ENCODE measurements at regions not wholly inside any gene's neighbourhood (a gene's known extent, or its start where the extent isn't known, plus 50 kb on each side); places are given as distances from the start of the nearest gene placed in this dataset.

DNA sequence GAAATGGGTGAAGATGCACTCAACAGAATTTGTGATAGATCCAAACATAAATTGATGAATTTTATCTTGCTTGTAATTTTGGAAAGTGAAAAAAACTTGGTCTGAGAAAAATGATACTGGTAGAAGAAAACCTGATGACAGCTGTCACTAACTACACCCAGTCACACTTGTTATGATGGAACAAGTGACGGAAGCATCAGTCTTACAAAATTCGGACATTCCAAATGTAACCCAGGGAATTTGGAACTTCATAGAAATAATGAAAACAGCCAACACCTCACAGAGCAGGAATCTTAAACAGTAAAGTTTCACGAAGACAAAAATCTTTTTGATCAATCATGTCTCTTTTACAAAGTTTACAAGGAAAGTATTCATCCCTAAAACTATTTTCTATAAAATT is 123.9 kb downstream of the RIN2 start:
- H3K9me3 ChIP-seq (ENCODE audit: control insufficient read depth, insufficient read depth, low read depth, low read length) = no peaks in the 10 kb centered on the region
- ChIA-PET CTCF (no interaction called here), POLR2A (no interaction called here)
- H3K27ac ChIP-seq (ENCODE audit: extremely low read depth, low read depth, low read length) = no peak overlapping the region
- H3K4me3 ChIP-seq (ENCODE audit: low read depth, low read length) = no peak overlapping the region
- TF ChIP-seq, protein P1, sequence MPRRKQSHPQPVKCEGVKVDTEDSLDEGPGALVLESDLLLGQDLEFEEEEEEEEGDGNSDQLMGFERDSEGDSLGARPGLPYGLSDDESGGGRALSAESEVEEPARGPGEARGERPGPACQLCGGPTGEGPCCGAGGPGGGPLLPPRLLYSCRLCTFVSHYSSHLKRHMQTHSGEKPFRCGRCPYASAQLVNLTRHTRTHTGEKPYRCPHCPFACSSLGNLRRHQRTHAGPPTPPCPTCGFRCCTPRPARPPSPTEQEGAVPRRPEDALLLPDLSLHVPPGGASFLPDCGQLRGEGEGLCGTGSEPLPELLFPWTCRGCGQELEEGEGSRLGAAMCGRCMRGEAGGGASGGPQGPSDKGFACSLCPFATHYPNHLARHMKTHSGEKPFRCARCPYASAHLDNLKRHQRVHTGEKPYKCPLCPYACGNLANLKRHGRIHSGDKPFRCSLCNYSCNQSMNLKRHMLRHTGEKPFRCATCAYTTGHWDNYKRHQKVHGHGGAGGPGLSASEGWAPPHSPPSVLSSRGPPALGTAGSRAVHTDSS (tag by site-specific recombination; IDR thresholded peaks at IDR 0.05) = no peak
- TF ChIP-seq, protein P2, sequence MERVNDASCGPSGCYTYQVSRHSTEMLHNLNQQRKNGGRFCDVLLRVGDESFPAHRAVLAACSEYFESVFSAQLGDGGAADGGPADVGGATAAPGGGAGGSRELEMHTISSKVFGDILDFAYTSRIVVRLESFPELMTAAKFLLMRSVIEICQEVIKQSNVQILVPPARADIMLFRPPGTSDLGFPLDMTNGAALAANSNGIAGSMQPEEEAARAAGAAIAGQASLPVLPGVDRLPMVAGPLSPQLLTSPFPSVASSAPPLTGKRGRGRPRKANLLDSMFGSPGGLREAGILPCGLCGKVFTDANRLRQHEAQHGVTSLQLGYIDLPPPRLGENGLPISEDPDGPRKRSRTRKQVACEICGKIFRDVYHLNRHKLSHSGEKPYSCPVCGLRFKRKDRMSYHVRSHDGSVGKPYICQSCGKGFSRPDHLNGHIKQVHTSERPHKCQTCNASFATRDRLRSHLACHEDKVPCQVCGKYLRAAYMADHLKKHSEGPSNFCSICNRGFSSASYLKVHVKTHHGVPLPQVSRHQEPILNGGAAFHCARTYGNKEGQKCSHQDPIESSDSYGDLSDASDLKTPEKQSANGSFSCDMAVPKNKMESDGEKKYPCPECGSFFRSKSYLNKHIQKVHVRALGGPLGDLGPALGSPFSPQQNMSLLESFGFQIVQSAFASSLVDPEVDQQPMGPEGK (tag by site-specific recombination; IDR thresholded peaks at IDR 0.05) = no peak
- TF ChIP-seq, protein P3, sequence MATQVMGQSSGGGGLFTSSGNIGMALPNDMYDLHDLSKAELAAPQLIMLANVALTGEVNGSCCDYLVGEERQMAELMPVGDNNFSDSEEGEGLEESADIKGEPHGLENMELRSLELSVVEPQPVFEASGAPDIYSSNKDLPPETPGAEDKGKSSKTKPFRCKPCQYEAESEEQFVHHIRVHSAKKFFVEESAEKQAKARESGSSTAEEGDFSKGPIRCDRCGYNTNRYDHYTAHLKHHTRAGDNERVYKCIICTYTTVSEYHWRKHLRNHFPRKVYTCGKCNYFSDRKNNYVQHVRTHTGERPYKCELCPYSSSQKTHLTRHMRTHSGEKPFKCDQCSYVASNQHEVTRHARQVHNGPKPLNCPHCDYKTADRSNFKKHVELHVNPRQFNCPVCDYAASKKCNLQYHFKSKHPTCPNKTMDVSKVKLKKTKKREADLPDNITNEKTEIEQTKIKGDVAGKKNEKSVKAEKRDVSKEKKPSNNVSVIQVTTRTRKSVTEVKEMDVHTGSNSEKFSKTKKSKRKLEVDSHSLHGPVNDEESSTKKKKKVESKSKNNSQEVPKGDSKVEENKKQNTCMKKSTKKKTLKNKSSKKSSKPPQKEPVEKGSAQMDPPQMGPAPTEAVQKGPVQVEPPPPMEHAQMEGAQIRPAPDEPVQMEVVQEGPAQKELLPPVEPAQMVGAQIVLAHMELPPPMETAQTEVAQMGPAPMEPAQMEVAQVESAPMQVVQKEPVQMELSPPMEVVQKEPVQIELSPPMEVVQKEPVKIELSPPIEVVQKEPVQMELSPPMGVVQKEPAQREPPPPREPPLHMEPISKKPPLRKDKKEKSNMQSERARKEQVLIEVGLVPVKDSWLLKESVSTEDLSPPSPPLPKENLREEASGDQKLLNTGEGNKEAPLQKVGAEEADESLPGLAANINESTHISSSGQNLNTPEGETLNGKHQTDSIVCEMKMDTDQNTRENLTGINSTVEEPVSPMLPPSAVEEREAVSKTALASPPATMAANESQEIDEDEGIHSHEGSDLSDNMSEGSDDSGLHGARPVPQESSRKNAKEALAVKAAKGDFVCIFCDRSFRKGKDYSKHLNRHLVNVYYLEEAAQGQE (tag by site-specific recombination; IDR thresholded peaks at IDR 0.05) = no peak
- TF ChIP-seq SP7 (tag by site-specific recombination; IDR thresholded peaks at IDR 0.05) (no peak), HOXC10 (CRISPR knock-in tag; IDR thresholded peaks at IDR 0.05) (no peak), ZBTB21 (tag by site-specific recombination; IDR thresholded peaks at IDR 0.05) (no peak), ZBTB20 (tag by site-specific recombination; IDR thresholded peaks at IDR 0.05) (no peak), FEZF1 (tag by site-specific recombination; IDR thresholded peaks at IDR 0.05) (no peak), ZNF473 (tag by site-specific recombination; IDR thresholded peaks at IDR 0.05) (no peak)
- H3K36me3 ChIP-seq (ENCODE audit: control insufficient read depth in 2 of 2, insufficient read depth in 1 of 2, low read length in 2 of 2) = no peaks in the 10 kb centered on the region
- no peaks in the 10 kb centered on the region for H3K4me1 ChIP-seq (ENCODE audit: control insufficient read depth, insufficient read depth, low read length)

DNA sequence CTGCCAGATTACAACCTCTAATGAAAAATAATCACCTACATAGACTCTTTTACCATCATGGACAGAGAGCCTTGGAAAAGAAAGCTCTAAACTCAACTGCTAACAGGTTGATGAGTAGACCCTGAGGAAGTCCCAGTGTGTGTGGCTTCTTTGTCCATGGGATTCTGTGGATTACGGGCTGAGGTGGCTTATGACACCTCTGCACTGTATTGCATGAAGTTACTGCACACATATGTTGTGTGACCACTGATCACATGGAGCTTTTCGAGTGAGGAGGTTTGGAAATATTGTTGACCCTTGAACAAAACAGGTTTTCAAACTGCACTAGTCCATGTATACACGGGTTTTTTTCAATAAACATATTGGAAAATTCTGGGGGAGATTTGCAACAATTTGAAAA is 124.4 kb downstream of the RIN2 start:
- H3K4me1 ChIP-seq (ENCODE audit: control insufficient read depth, insufficient read depth, low read length) = no peaks in the 10 kb centered on the region
- CTCF ChIA-PET = interaction anchor here (0.6 to 0.7 kb wide), 2 partner anchors 23 to 133 kb away, joined by 3 read pairs; no protein-coding TSS in a partner anchor
- POLR2A ChIA-PET = no interaction called here
- TF ChIP-seq ZNF768 (tag by site-specific recombination; IDR thresholded peaks at IDR 0.05) = no peak
- no peak for TF ChIP-seq ZNF707 (tag by site-specific recombination; IDR thresholded peaks at IDR 0.05)
- TF ChIP-seq IKZF3 (tag by site-specific recombination; IDR thresholded peaks at IDR 0.05) = no peak
- TF ChIP-seq, protein P4, sequence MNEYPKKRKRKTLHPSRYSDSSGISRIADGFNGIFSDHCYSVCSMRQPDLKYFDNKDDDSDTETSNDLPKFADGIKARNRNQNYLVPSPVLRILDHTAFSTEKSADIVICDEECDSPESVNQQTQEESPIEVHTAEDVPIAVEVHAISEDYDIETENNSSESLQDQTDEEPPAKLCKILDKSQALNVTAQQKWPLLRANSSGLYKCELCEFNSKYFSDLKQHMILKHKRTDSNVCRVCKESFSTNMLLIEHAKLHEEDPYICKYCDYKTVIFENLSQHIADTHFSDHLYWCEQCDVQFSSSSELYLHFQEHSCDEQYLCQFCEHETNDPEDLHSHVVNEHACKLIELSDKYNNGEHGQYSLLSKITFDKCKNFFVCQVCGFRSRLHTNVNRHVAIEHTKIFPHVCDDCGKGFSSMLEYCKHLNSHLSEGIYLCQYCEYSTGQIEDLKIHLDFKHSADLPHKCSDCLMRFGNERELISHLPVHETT (tag by site-specific recombination; IDR thresholded peaks at IDR 0.05) = no peak
- no peak for TF ChIP-seq ZNF146 (tag by site-specific recombination; IDR thresholded peaks at IDR 0.05)
- no peak for TF ChIP-seq KLF10 (tag by site-specific recombination; IDR thresholded peaks at IDR 0.05)
- TF ChIP-seq ZBTB21 (tag by site-specific recombination; IDR thresholded peaks at IDR 0.05) = no peak
- TF ChIP-seq, protein P5, sequence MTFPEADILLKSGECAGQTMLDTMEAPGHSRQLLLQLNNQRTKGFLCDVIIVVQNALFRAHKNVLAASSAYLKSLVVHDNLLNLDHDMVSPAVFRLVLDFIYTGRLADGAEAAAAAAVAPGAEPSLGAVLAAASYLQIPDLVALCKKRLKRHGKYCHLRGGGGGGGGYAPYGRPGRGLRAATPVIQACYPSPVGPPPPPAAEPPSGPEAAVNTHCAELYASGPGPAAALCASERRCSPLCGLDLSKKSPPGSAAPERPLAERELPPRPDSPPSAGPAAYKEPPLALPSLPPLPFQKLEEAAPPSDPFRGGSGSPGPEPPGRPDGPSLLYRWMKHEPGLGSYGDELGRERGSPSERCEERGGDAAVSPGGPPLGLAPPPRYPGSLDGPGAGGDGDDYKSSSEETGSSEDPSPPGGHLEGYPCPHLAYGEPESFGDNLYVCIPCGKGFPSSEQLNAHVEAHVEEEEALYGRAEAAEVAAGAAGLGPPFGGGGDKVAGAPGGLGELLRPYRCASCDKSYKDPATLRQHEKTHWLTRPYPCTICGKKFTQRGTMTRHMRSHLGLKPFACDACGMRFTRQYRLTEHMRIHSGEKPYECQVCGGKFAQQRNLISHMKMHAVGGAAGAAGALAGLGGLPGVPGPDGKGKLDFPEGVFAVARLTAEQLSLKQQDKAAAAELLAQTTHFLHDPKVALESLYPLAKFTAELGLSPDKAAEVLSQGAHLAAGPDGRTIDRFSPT (tag by site-specific recombination; IDR thresholded peaks at IDR 0.05) = no peak
- TF ChIP-seq ZNF624 (tag by site-specific recombination; IDR thresholded peaks at IDR 0.05) = no peak
- TF ChIP-seq ZNF664 (tag by site-specific recombination; IDR thresholded peaks at IDR 0.05) = no peak
- TF ChIP-seq ZNF391 (tag by site-specific recombination; IDR thresholded peaks at IDR 0.05; ENCODE audit: borderline replicate concordance, low read depth) = no peak
- TF ChIP-seq, protein P6, sequence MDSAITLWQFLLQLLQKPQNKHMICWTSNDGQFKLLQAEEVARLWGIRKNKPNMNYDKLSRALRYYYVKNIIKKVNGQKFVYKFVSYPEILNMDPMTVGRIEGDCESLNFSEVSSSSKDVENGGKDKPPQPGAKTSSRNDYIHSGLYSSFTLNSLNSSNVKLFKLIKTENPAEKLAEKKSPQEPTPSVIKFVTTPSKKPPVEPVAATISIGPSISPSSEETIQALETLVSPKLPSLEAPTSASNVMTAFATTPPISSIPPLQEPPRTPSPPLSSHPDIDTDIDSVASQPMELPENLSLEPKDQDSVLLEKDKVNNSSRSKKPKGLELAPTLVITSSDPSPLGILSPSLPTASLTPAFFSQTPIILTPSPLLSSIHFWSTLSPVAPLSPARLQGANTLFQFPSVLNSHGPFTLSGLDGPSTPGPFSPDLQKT (IDR thresholded peaks at IDR 0.05; ENCODE audit: borderline replicate concordance, low read depth, low read length) = no peak
- TF ChIP-seq HOXA7 (CRISPR knock-in tag; IDR thresholded peaks at IDR 0.05; ENCODE audit: borderline replicate concordance) = no peak
- TF ChIP-seq, protein P7, sequence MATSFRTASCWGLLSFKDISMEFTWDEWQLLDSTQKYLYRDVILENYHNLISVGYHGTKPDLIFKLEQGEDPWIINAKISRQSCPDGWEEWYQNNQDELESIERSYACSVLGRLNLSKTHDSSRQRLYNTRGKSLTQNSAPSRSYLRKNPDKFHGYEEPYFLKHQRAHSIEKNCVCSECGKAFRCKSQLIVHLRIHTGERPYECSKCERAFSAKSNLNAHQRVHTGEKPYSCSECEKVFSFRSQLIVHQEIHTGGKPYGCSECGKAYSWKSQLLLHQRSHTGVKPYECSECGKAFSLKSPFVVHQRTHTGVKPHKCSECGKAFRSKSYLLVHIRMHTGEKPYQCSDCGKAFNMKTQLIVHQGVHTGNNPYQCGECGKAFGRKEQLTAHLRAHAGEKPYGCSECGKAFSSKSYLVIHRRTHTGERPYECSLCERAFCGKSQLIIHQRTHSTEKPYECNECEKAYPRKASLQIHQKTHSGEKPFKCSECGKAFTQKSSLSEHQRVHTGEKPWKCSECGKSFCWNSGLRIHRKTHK (tag by site-specific recombination; IDR thresholded peaks at IDR 0.05) = no peak
- TF ChIP-seq ZNF174 (tag by site-specific recombination; IDR thresholded peaks at IDR 0.05) = no peak

More for the DNA sequence above, 124.4 kb downstream of the RIN2 start:
- Histone ChIP-seq H3K9me3 (ENCODE audit: control insufficient read depth, insufficient read depth, low read depth, low read length) (no peaks in the 10 kb centered on the region), H3K4me3 (ENCODE audit: low read depth, low read length) (no peak overlapping the region), H3K27ac (ENCODE audit: extremely low read depth, low read depth, low read length) (no peak overlapping the region), H3K36me3 (ENCODE audit: control insufficient read depth in 2 of 2, insufficient read depth in 1 of 2, low read length in 2 of 2) (no peaks in the 10 kb centered on the region)

Data from HEK293 (cell line).